ENCODE measurements at regions not wholly inside any gene's neighbourhood (a gene's known extent, or its start where the extent isn't known, plus 50 kb on each side); places are given as distances from the start of the nearest gene placed in this dataset.
"Not testable (repeated sequence)": the region's sequence is repeated elsewhere in the genome, so short reads cannot be mapped to it uniquely, and the experiment has no call there.

- TF ChIP-seq TAF1 (IDR thresholded peaks at IDR 0.05; ENCODE audit: low read depth, low read length) (no peak), POLR2A (IDR thresholded peaks at IDR 0.05; ENCODE audit: low read depth, low read length) (no peak), PAX5 (IDR thresholded peaks at IDR 0.05; ENCODE audit: insufficient read depth, low read length, severe bottlenecking) (no peak), SPI1 (IDR thresholded peaks at IDR 0.05; ENCODE audit: low read depth, low read length) (no peak)
- FAIRE-seq = no peak
Measured at GRCh38 chr1:56263908-56264307, 315.5 kb downstream of the PLPP3 start.

GRCh38 chr1:56258371-56258770 is 321.0 kb downstream of the PLPP3 start:
- no peak for DNase-seq (ENCODE audit: insufficient read length, low spot score)
- TF ChIP-seq SPI1 (IDR thresholded peaks at IDR 0.05; ENCODE audit: low read depth, low read length) = no peak
- FAIRE-seq = no peak

More at GRCh38 chr1:56263908-56264307, 315.5 kb downstream of the PLPP3 start:
- no peak for DNase-seq (ENCODE audit: insufficient read length, low spot score)

GRCh38 chr1:56257726-56258125 is 321.6 kb downstream of the PLPP3 start:
- TF ChIP-seq PAX5 (IDR thresholded peaks at IDR 0.05; ENCODE audit: insufficient read depth, low read length, severe bottlenecking) = no peak
- TF ChIP-seq POLR2AphosphoS5 (IDR thresholded peaks at IDR 0.05; ENCODE audit: low read depth, low read length) = no peak
- no peak for TF ChIP-seq TAF1 (IDR thresholded peaks at IDR 0.05; ENCODE audit: low read depth, low read length)
- no peak for TF ChIP-seq POLR2A (IDR thresholded peaks at IDR 0.05; ENCODE audit: low read depth, low read length)
- TF ChIP-seq SPI1 (IDR thresholded peaks at IDR 0.05; ENCODE audit: low read depth, low read length) = no peak
- TF ChIP-seq POU2F2 (IDR thresholded peaks at IDR 0.05; ENCODE audit: low read depth, low read length) = no peak
- FAIRE-seq = no peak
- DNase-seq (ENCODE audit: insufficient read length, low spot score) = no peak

GRCh38 chr1:56256153-56257000 is 323.0 kb downstream of the PLPP3 start:
- FAIRE-seq (no peak), DNase-seq (ENCODE audit: insufficient read length, low spot score) (no peak)
- TF ChIP-seq PAX5 (IDR thresholded peaks at IDR 0.05; ENCODE audit: insufficient read depth, low read length, severe bottlenecking) (no peak), SPI1 (IDR thresholded peaks at IDR 0.05; ENCODE audit: low read depth, low read length) (no peak), TAF1 (IDR thresholded peaks at IDR 0.05; ENCODE audit: low read depth, low read length) (no peak), POLR2AphosphoS5 (IDR thresholded peaks at IDR 0.05; ENCODE audit: low read depth, low read length) (no peak), POU2F2 (IDR thresholded peaks at IDR 0.05; ENCODE audit: low read depth, low read length) (no peak), POLR2A (IDR thresholded peaks at IDR 0.05; ENCODE audit: low read depth, low read length) (no peak)

- DNase-seq (ENCODE audit: insufficient read length, low spot score) (no peak), FAIRE-seq (no peak)
- TF ChIP-seq POU2F2 (IDR thresholded peaks at IDR 0.05; ENCODE audit: low read depth, low read length) (no peak), POLR2A (IDR thresholded peaks at IDR 0.05; ENCODE audit: low read depth, low read length) (no peak), TAF1 (IDR thresholded peaks at IDR 0.05; ENCODE audit: low read depth, low read length) (no peak), POLR2AphosphoS5 (IDR thresholded peaks at IDR 0.05; ENCODE audit: low read depth, low read length) (no peak), PAX5 (IDR thresholded peaks at IDR 0.05; ENCODE audit: insufficient read depth, low read length, severe bottlenecking) (no peak)
Measured at GRCh38 chr1:56255516-56256152, 323.7 kb downstream of the PLPP3 start.

- FAIRE-seq (no peak), DNase-seq (ENCODE audit: insufficient read length, low spot score) (no peak)
Measured at GRCh38 chr1:56254130-56254529, 325.2 kb downstream of the PLPP3 start.

GRCh38 chr1:56250809-56251208 is 328.6 kb downstream of the PLPP3 start:
- DNase-seq (ENCODE audit: insufficient read length, low spot score) (no peak), FAIRE-seq (no peak)
- TF ChIP-seq POU2F2 (IDR thresholded peaks at IDR 0.05; ENCODE audit: low read depth, low read length) (no peak), TAF1 (IDR thresholded peaks at IDR 0.05; ENCODE audit: low read depth, low read length) (no peak), POLR2A (IDR thresholded peaks at IDR 0.05; ENCODE audit: low read depth, low read length) (no peak), SPI1 (IDR thresholded peaks at IDR 0.05; ENCODE audit: low read depth, low read length) (no peak), PAX5 (IDR thresholded peaks at IDR 0.05; ENCODE audit: insufficient read depth, low read length, severe bottlenecking) (no peak), POLR2AphosphoS5 (IDR thresholded peaks at IDR 0.05; ENCODE audit: low read depth, low read length) (no peak)

More at GRCh38 chr1:56254130-56254529, 325.2 kb downstream of the PLPP3 start:
- TF ChIP-seq POLR2AphosphoS5 (IDR thresholded peaks at IDR 0.05; ENCODE audit: low read depth, low read length) (no peak), PAX5 (IDR thresholded peaks at IDR 0.05; ENCODE audit: insufficient read depth, low read length, severe bottlenecking) (no peak), SPI1 (IDR thresholded peaks at IDR 0.05; ENCODE audit: low read depth, low read length) (no peak), POLR2A (IDR thresholded peaks at IDR 0.05; ENCODE audit: low read depth, low read length) (no peak), POU2F2 (IDR thresholded peaks at IDR 0.05; ENCODE audit: low read depth, low read length) (no peak), TAF1 (IDR thresholded peaks at IDR 0.05; ENCODE audit: low read depth, low read length) (no peak)

GRCh38 chr1:56249234-56249633 is 330.1 kb downstream of the PLPP3 start:
- FAIRE-seq = no peak
- no peak for DNase-seq (ENCODE audit: insufficient read length, low spot score)
- TF ChIP-seq POU2F2 (IDR thresholded peaks at IDR 0.05; ENCODE audit: low read depth, low read length) = no peak
- no peak for TF ChIP-seq POLR2A (IDR thresholded peaks at IDR 0.05; ENCODE audit: low read depth, low read length)

- DNase-seq (ENCODE audit: insufficient read length, low spot score) = no peak
- no peak for FAIRE-seq
- TF ChIP-seq POU2F2 (IDR thresholded peaks at IDR 0.05; ENCODE audit: low read depth, low read length) (no peak), TAF1 (IDR thresholded peaks at IDR 0.05; ENCODE audit: low read depth, low read length) (no peak), POLR2A (IDR thresholded peaks at IDR 0.05; ENCODE audit: low read depth, low read length) (no peak), POLR2AphosphoS5 (IDR thresholded peaks at IDR 0.05; ENCODE audit: low read depth, low read length) (no peak), PAX5 (IDR thresholded peaks at IDR 0.05; ENCODE audit: insufficient read depth, low read length, severe bottlenecking) (no peak), SPI1 (IDR thresholded peaks at IDR 0.05; ENCODE audit: low read depth, low read length) (no peak)
Measured at GRCh38 chr1:56248138-56248537, 331.2 kb downstream of the PLPP3 start.

GRCh38 chr1:56246726-56247125 is 332.6 kb downstream of the PLPP3 start:
- not testable (repeated sequence) for FAIRE-seq; DNase-seq (ENCODE audit: insufficient read length, low spot score)
